HG02885 (cell line): ENCODE measurements at regions not wholly inside any gene's neighbourhood (a gene's known extent, or its start where the extent isn't known, plus 50 kb on each side); places are given as distances from the start of the nearest gene placed in this dataset.

Experiments
- ATAC-seq: cut with Tn5 transposase; IDR thresholded peaks from one replicate; pipeline ENCODE4 v1.9.1; 2021; ENCODE audit warnings: mild to moderate bottlenecking; ENCODE audit not compliant: unreplicated experiment, poor library complexity

DNA sequence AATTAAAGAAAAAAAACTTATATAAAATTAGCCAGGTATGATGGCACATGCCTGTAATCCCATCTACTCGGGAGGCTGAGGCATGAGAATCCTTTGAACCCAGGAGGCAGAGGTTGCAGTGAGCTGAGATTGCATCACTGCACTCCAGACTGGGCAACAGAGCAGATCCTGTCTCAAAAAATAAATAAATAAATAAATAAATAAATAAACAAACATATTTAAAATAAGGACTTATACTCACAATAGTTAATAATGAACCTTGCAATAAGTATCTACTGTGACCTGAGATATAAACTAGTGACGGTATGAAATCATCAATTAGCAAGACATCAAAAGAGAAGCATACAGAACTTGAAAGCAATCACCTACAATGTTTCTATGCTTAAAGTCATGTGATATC lies 548.4 kb upstream of the JARID2 start:
- no peak for ATAC-seq

DNA sequence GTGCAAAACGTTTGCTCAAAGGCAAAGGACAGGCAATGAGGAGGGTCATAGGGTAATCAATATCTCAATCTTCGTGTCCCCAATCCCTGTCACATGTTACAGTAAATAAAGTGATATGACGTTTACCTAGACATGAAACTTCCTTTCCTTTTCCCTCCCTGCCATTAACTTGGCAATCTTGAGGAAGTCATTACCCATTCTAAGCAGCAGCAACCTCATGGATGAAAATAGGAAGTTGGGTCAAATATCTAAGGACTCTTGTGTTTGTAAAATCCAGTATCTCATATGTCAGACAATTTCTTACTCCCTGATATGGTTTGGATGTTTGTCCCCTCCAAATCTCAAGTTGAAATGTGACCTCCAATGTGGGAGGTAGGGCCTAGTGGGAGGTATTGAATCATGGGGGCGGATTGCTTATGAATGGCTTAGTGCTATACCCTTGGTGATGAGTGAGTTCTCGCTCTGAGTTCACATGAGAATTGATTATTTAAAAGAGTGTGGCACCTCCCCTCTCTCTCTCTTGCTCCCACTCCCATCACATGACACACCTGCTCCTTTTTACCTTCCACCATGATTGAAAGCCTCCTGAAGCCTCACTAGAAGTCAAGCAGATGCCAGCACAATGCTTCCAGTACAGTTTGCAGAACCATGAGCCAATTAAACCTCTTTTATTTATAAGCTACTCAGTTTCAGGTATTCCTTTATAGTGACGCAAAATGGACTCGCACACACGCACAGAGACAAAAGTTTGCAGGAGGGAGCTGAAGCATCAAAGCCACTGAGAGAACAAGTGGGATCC lies 545.9 kb upstream of the JARID2 start:
- no peak for ATAC-seq

DNA sequence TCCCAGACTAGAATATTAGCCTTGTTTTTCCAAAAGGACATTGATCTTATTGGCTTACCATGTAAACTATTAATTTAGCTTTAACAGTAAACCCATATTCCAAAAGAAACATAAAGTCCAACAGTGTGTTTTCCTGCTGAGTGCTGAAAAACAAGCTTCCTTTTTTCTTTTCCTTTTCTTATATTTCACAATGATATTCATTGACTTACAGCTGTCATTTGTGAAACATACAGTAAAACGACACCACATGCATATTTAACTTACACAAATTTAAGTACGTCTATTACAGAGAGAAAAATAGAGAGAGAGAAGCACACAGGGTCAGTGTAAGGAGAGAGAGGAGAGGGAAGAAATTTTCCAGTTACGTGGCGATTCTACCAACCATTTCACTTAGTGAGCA lies 543.9 kb upstream of the JARID2 start:
- no peak for ATAC-seq

DNA sequence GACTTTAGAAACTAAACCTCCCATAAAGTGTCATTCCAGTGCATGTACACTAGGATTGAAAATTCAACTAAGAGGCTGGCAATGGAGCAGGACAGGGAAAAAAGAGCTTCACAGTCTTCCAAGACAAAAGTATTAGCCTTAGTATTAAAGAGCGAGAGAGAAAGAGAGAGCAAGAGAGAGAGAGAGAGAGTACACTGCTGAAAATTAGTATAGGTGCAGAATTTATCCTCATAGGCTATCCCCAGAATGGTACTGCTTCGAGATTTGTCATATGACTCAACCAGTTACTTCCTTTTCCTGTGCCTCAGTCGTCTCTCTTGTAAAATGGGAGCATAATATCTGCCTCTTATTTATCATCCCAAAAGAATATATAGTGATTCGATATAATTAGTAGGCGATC lies 543.2 kb upstream of the JARID2 start:
- ATAC-seq = no peak

DNA sequence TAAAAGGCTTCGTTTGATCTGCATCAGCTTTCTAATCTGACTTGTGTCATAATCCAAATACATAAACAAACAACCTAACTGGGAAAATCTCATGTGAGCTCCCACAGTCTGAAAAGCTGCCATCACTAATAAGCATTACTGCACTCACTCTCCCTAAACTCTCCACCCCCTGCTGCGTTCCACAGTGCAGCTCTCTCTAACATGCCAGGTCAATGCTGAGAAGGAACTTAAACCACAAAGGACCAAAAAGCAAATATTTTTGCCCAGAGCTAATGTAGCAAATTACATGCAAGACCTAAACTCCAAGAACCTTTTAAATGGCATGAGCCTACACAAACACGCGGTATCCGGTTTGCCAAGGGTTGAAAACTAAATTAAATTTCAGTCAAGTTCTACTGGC lies 542.3 kb upstream of the JARID2 start:
- ATAC-seq = no peak

DNA sequence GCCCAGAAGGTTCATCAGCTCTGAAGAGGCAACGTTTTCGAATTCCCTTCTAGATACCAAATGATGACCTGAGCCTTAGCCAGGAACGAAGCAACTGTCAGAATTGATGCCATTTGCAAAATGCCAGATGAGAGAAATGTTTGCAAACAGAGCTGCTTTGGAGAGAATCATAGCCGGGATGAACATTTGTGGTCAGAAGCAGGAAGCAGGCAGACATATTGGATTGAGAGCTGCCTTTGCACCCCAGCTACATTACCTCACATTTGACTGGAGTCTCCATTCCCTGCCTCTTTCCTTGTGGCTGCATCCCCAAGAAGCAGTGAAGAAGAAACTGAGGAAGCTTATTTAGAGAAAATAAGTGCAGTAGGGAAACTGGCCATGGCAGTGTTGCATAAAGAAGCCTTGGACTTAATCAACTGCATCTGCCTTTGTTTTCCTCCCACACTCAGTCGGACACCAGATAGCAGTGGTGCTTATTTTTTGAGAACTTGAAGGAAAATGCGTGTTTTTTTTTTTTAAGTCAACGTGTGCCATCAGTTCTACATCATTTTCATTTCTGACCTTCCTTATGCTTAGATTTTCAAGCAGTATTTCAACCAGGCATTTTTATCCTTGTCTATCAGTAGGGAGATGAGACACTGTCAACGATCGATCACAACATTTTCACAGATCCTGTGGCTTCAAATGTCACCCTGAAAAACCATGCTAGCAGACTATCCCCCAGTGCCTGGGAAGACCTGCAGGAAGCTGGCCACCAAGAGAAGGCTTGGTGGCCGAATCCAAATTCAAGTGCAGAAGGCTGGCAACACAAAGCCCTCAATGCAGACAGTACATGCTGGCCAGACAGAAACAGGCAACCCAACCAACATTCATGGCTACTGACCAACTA lies 541.2 kb upstream of the JARID2 start:
- no peak for ATAC-seq

DNA sequence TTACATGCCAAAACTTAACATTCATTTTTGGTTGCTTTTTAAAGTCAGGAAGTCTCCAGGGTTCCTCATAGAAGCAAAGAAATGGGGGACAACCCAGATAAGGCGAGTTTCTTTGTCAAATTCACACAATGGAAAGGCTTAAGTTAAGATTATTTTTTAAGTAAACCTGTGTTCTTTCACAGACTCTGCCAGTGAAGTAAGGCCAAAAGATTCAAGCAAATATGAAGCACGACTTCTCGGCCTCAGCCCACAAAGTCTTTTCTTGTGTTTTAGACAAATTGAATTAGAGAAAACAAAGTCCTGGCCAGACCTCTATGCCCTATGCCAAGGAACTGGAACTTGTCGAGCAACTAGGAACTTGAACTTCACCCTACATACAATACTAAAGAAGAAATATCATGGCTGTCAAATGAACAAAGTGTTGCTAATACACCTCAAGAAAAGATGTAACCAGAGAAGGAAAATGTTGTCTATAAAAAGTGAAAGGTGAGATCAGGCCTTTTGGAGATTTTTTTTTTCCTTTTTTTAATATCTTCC lies 540.0 kb upstream of the JARID2 start:
- no peak for ATAC-seq

DNA sequence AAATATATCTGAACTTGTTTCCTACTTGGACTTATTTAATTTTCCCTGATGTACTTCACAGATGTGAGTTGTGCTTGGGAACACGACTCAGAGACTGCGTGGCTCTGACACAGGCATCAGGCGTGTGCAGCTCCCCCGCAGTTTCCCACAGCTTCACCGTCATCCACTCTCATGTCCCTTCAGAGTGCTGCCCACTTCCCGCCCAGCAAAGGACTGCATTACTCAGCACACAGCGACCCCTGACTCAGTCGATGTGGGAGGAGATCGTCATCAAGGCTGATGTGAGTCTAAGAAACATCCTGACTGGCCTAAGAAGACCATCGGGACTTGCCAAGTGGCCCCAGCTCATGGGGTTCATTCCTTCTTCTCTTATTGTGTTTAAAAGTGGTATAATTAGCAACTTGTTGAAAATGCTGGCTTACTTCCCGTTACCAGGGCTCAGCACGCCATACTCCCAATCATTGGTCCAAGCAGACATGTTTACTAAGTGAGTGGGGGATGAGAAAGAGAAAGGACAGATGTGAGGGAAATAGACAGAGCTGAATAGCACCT lies 539.4 kb upstream of the JARID2 start:
- no peak for ATAC-seq

DNA sequence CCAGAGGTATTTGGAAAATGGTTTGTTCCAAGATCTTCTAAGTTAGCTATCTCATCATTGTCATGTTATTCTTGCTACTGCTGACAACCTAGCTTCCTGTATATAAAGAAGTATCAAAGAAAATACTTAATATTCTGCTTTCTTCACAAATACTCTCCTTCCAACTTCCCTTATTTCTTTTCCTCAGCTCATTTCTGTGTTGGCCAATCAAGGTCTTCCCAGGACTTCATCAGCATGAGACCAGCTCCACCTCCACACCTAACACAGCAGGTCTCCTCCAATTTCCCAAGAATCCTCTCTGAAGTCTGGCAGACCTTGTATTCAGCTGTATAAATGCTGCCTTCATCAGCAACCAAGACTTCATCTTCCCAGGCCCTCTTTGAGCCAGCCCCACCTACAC lies 538.6 kb upstream of the JARID2 start:
- no peak for ATAC-seq

DNA sequence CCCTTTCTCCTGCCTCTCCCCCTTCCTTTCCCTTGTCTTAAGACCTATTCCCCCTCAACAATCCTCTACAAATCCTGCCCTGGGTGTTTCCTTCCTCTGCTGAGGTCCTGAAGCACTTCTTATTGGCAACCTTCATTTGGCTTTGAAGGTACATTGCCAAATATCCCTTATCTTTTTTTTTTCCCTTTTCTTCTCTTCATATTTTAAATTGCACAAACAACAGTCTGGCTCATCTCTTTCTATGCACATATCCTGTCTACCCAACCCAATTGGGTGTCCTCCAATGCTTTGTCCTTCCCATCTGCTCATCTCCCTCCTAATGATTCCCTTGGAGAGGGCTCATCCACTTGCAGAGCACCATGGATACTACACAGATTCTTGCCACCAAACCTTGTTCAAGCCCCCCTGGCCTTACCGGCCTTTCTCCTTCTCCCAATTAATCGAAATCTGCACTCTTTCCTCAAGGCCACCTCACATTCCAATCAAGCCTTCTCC lies 537.9 kb upstream of the JARID2 start:
- no peak for ATAC-seq

DNA sequence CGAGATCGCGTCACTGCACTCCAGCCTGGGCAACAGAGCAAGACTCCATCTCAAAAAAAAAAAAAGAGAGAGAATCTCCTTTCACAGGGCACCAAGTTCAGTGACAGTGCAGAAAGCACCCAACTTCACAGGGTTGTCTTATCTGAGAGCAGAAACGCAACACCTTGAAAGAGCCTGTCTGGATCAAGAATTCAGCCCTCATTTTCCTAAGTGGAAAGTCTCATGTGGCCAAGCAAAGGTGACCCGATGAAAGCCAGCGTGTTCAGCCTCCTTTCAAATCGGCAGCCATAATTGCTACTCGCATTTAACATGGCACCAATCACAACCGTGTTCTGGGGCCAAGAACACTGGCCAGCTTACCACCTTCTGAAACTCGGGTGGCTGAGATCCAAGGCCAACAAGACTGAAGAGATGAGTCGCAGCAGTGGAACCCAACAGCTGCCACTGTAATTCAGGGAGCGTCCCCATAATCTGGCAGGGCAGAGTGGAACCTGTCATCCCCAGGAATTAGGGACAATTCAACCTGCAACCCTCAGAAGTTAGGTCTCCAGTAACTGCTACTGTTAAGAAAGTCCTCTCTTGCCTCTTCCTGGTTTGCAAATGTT lies 536.7 kb upstream of the JARID2 start:
- no peak for ATAC-seq

DNA sequence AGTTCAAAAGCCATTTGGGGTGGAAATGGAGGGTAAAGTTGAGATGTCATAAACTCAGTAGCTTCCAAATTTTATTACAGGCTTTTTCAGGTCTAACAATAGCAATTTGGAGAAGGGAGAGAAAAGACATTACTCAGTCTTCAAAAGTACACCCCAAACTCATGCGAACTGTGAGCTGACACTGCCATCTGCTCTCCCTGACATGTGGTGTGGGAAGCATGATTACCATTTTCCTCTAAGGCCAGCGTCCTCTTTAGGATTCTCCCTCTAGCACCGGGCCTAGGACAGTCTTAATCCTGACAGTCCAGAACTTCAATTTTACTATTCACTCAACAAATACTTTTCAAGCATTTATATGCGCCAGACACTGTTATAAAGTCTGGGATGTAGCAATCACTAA lies 536.0 kb upstream of the JARID2 start:
- no peak for ATAC-seq

DNA sequence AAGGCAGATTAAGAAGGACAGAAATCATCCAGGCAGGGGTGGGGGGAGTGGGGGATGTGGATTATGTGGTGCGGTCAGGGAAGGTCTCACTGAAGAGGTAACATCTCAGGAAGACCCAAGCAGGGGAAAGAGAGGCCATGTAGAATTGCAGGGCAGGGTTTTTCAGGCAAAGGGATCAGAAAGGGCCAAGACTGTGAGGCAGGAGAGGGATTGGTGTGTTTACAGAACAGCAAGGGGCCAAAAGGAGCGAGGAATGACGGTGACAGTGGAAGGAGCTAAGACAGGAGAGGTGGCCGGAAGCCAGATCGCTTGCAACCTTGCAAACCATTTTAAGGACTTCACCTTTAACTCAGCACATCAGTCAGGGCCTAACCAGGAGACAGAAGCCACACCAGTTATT lies 535.4 kb upstream of the JARID2 start:
- no peak for ATAC-seq

DNA sequence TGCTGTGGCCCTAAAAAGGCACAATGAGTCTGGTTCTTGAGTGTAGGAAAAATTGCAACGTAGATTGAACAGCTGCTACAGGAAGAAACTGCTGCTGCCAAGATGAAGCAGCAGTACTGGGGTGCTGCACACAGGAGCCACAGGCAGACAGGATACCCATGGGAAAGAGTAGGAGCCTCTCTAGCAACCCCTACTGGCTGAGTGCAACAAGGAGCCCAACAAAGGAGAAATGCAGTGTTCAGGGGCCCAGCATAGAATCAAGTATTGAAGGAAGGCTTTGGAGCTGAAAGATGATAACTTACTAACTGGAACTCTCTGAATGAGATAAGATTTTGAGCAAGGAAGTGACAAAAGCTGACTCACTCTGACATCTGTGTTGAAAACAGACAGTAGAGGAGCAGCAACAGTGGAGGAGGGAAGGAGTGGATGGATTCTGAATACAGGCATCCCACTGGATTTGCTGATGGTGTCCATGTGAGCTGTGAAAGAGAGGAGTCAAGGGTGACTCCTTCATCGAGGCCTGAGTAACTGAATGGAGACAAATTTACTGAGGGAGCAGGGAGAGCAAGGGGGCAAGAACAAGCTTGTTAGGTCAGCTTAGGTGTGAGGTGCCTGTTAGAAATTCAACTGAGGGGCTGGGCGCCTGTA lies 534.7 kb upstream of the JARID2 start:
- ATAC-seq = no peak

DNA sequence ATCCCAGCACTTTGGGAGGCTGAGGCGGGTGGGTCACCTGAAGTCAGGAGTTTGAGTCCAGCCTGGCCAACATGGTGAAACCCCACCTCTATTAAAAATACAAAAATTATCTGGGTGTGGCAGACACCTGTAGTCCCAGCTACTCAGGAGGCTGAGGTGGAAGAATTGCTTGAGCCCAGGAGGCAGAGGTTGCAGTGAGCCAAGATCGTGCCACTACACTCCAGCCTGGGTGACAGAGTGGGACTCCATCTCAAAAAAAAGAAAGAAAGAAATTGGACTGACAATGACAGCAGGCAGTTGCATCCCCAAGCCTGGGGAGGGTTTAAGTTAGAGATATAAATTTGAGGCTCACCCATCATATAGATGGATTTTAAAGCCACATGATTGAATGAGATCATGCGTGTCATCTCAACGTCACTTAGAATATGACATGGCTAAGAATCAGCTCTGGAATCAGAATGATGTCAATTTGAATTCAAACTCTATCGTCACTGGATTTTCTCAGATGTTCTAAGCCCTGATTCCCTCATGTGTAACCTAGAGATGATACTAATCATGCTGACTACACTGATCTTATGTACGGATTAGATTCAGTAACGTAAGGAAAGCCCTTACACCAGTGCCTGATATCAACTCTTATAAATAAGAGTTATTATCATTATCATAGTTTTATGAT lies 534.0 kb upstream of the JARID2 start:
- no peak for ATAC-seq

DNA sequence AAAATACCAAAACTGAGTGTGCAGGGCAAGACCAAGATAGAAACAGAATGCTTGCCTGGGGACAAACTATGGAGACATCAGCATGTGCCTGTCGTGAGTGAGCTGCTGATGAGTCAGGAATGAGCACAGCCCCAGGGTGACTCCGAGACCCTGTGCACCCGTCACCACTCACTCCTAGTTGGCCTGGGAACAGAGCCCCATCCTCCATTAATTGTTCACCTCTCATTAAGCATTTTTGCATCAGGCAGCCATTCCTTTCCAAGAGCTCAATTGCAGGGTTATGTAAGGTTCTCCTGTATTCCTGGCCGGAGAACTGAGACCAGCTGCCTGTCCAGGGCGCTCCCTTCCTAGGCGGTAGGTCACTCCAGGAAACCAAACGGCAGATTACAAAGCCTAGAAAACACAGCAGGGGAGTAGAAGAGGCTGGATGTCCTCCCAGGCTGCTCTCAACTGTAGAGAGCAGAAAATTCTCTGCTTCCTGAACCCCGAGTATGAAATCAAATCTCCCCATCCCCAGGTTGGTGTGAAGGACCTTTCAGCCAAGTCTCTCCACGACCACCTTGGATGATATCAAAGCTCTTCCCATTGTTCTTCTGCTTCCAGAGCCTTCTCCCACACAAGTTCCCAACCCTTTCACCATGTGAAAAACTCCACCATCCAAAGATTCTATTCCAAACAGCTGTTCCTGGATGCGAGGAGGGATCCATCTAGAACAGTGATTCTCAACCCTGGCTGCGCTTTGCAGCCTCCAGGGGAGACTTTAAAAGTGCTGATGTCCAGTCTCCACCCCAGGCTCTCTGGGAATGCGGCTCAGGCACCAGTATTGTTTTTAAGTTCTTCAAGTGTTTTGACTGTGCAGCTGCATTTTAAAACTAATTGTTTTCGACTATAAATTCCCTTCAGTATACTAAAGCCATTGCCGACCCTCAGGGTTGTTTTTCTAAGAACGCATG lies 532.6 kb upstream of the JARID2 start:
- ATAC-seq = no peak

DNA sequence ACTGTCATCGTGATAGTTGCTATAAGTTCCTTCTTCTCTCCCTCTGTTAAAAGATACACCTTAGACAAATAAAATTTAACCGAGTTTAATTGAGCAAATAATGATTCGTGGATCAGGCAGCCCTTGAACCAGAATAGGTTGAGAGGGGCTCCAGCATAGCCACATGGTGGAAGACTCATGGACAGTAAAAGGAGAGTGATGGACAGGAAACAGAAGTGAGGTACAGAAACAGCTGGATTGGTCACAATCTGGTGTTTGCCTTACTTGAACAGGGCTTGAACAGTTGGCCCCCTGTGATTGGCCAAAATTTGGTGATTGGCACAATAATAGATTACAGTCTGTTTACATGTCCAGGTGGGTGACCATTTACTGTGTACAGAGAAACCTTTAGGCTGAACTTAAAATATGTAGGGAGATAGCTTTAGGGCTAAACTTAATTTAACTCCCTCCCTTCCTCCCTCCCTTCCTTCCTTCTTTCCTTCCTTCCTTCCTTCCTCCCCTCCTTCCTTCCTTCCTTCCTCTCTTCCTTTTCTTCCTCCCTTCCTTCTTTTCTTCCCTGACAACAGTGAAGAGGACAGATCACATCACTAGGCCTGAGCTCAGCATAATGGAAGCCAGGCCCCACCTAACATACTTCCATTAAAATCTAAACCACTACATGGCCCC lies 531.8 kb upstream of the JARID2 start:
- ATAC-seq = no peak

DNA sequence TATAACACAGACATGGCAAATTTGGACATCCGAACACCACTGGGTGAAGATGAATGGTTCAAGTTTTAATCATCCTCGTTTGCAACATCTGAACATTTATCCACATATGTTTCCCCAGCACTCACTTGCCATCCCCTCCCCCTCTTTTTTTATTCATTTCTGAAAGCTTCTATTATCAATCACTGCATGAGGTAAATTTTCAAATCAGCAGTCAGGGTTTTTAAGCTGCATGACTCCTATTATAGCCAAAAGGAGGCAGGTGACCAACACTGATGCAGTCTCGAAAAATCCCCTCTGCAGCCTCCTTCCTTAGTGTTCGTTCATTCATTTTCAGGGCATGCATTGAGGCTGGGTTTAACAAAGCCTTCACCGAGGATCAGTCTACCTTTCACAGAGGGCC lies 530.8 kb upstream of the JARID2 start:
- ATAC-seq = no peak
